ENCODE measurements at regions not wholly inside any gene's neighbourhood (a gene's known extent, or its start where the extent isn't known, plus 50 kb on each side); places are given as distances from the start of the nearest gene placed in this dataset.

DNA sequence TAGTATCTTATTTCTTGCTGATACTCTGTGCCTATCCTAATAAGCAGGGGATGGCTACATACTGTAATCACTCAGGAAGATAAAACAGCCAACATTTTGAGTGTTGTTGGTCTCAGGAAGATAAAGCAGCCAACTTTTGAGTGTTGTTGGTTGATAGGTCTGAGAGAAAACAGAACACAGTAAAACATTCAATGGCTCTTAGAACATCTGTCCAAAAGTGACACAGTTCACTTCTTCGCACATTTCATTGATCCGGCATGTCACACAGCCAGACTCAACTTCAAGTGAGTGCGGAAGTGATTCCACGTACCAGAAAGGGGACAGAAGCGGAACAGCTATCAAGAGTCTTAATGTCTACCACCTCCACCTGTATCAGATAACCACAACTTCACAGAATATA, 87.3 kb upstream of the DMD start:
- no peak overlapping the region for H3K27ac Mint-ChIP-seq
- no peak for DNase-seq
- no peaks in the 10 kb centered on the region for H3K9me3 Mint-ChIP-seq
- H3K4me1 Mint-ChIP-seq = no peaks in the 10 kb centered on the region
- H3K36me3 Mint-ChIP-seq = no peaks in the 10 kb centered on the region
- ATAC-seq (replicated peaks) = no peak
- H3K4me3 Mint-ChIP-seq = no peak overlapping the region
- no peaks in the 10 kb centered on the region for H3K27me3 Mint-ChIP-seq

DNA sequence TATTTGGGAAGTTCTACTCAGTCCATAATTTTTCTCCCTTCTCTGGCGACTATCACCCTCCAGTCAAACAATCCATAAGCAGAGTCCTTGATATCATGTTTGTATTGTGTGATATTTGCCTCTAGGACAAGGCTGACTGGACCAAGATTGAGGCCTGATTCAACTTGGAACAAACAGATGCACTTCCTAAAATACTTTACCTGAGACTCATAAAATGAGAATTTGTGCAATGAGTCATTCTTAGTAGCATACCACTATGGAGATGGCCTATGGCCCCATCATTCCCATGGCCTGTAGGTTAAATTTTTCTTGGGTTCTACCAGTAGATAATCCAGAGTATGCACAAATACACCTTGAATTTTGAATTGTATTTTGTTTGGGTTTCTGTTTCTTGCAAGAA, 74.2 kb upstream of the DMD start:
- Mint-ChIP-seq H3K4me3 (no peak overlapping the region), H3K27ac (no peak overlapping the region), H3K36me3 (no peaks in the 10 kb centered on the region), H3K27me3 (no peaks in the 10 kb centered on the region), H3K4me1 (no peaks in the 10 kb centered on the region), H3K9me3 (no peaks in the 10 kb centered on the region)
- no peak for ATAC-seq (replicated peaks)
- no peak for DNase-seq

DNA sequence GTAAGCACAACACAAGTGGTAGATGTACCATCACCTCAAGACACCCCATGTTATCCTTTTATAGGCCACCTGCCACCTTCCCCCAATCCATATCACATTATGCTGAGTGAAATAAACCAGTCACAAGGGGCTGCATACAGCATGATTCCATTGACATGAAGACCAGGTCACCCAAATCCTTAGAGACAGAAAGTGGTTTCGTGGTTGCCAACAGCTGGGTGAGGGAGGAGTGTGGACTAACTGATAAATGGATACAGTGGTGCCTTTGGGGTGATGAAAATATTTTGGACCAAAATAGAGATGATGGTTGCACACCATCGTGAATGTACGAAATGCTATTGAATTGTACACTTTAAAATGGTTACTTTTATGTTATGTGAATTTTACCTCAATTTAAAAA, 65.7 kb upstream of the DMD start:
- H3K27me3 Mint-ChIP-seq = no peaks in the 10 kb centered on the region

DNA sequence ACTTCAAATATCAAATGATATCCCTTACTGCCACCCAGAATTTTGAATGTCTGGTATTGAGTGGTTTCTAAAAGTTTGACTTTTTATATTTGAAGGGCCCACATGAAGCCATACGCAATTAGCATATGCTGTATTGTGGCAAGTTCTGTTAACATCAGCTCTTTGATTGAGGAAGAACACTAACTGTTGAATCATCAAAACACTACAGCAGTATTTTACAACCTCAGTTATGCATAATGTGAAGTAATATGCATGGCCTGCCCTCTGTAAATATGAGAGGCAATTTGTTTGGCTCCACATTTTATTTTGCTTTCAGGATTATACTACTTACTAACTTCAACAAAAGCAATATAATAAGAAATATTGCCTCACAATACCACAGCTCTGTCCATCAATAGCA, 62.2 kb upstream of the DMD start:
- Mint-ChIP-seq H3K27ac (no peak overlapping the region), H3K27me3 (no peaks in the 10 kb centered on the region), H3K4me1 (no peaks in the 10 kb centered on the region), H3K36me3 (no peaks in the 10 kb centered on the region), H3K9me3 (no peaks in the 10 kb centered on the region), H3K4me3 (no peak overlapping the region)
- ATAC-seq (replicated peaks) (no peak), DNase-seq (no peak)

More for the DNA sequence above, 65.7 kb upstream of the DMD start:
- no peaks in the 10 kb centered on the region for H3K36me3 Mint-ChIP-seq
- ATAC-seq (replicated peaks) (no peak), DNase-seq (no peak)
- H3K4me1 Mint-ChIP-seq = no peaks in the 10 kb centered on the region
- no peaks in the 10 kb centered on the region for H3K9me3 Mint-ChIP-seq
- no peak overlapping the region for H3K27ac Mint-ChIP-seq
- no peak overlapping the region for H3K4me3 Mint-ChIP-seq

DNA sequence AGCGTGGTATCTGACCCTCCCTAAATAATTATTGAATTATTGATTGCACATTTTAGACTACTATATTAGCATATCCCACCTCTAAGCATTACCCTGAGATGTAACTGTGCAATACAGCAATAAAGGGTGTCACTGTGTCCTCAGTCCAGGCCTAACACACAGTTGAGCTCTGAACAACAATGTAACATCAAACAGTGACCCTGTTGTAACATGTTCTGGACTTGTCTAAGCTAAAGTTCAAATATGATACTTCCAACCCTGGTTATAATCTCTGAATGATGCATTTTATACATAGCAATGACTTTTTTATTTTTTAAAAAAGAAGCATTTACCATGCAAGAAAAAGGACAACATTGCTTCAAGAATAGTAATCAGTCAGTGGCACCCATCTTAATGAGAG, 61.6 kb upstream of the DMD start:
- no peaks in the 10 kb centered on the region for H3K36me3 Mint-ChIP-seq
- no peak overlapping the region for H3K4me3 Mint-ChIP-seq
- no peaks in the 10 kb centered on the region for H3K27me3 Mint-ChIP-seq
- no peak overlapping the region for H3K27ac Mint-ChIP-seq
- DNase-seq = no peak
- ATAC-seq (replicated peaks) = no peak
- no peaks in the 10 kb centered on the region for H3K9me3 Mint-ChIP-seq
- no peaks in the 10 kb centered on the region for H3K4me1 Mint-ChIP-seq
